Iris pigment epithelial cell (primary cell): ENCODE measurements at regions not wholly inside any gene's neighbourhood (a gene's known extent, or its start where the extent isn't known, plus 50 kb on each side); places are given as distances from the start of the nearest gene placed in this dataset.
"Not testable (repeated sequence)": the region's sequence is repeated elsewhere in the genome, so short reads cannot be mapped to it uniquely, and the experiment has no call there.

Source experiments
- DNase-seq: peaks from one replicate; pipeline ENCODE4 v3.0.0-alpha.2; 2011; ENCODE audit warnings: low read depth

GRCh38 chr1:148264374-148265276, 112.5 kb upstream of the NBPF11 start:
- DNase-seq, result peak; percentile 93

GRCh38 chr1:148263906-148264255, 111.8 kb upstream of the NBPF11 start:
- DNase-seq, result no peak

GRCh38 chr1:148263128-148263905, 111.2 kb upstream of the NBPF11 start:
- DNase-seq, result peak; percentile 81

GRCh38 chr1:148261684-148262083, 109.6 kb upstream of the NBPF11 start:
- DNase-seq, result not testable (repeated sequence)

GRCh38 chr1:148257886-148258285, 105.8 kb upstream of the NBPF11 start:
- not testable (repeated sequence) for DNase-seq

- not testable (repeated sequence) for DNase-seq
Observed at GRCh38 chr1:148254611-148255429, 102.7 kb upstream of the NBPF11 start.

- DNase-seq, result not testable (repeated sequence)
Observed at GRCh38 chr1:148253808-148254207, 101.7 kb upstream of the NBPF11 start.

- not testable (repeated sequence) for DNase-seq
Observed at GRCh38 chr1:148248798-148249197, 96.7 kb upstream of the NBPF11 start.

- not testable (repeated sequence) for DNase-seq
Observed at GRCh38 chr1:148246258-148246861, 94.3 kb upstream of the NBPF11 start.

GRCh38 chr1:148245843-148246242, 93.8 kb upstream of the NBPF11 start:
- DNase-seq, result not testable (repeated sequence)

GRCh38 chr1:148245443-148245842, 93.4 kb upstream of the NBPF11 start:
- not testable (repeated sequence) for DNase-seq

- not testable (repeated sequence) for DNase-seq
Observed at GRCh38 chr1:148233250-148233649, 81.2 kb upstream of the NBPF11 start.

- not testable (repeated sequence) for DNase-seq
Observed at GRCh38 chr1:148228846-148229245, 76.8 kb upstream of the NBPF11 start.

GRCh38 chr1:148222399-148223159, 70.5 kb upstream of the NBPF11 start:
- DNase-seq, result not testable (repeated sequence)

GRCh38 chr1:148221593-148221992, 69.5 kb upstream of the NBPF11 start:
- not testable (repeated sequence) for DNase-seq

- not testable (repeated sequence) for DNase-seq
Observed at GRCh38 chr1:148219229-148219628, 67.1 kb upstream of the NBPF11 start.

GRCh38 chr1:148211191-148211590, 59.1 kb upstream of the NBPF11 start:
- DNase-seq, result not testable (repeated sequence)

GRCh38 chr1:148210624-148211023, 58.5 kb upstream of the NBPF11 start:
- not testable (repeated sequence) for DNase-seq

GRCh38 chr1:148210166-148210565, 58.1 kb upstream of the NBPF11 start:
- DNase-seq, result not testable (repeated sequence)

- not testable (repeated sequence) for DNase-seq
Observed at GRCh38 chr1:148202013-148202412, 49.9 kb upstream of the NBPF11 start.
